Endothelial cell of umbilical vein (primary cell): ENCODE measurements at regions not wholly inside any gene's neighbourhood (a gene's known extent, or its start where the extent isn't known, plus 50 kb on each side); places are given as distances from the start of the nearest gene placed in this dataset.

Experiments
- CTCF ChIP-seq, 2 donors: IDR thresholded peaks; 1 replicate in 1 of 2; 2 replicates in 1 of 2; pipeline ENCODE4 v1.5.1; 2011; ENCODE audit warnings: low read length in 2 of 2, mild to moderate bottlenecking in 2 of 2, moderate library complexity in 2 of 2, control low read depth in 1 of 2, inconsistent platforms in 1 of 2, low read depth in 1 of 2; ENCODE audit not compliant: insufficient read depth in 1 of 2; ENCODE audit errors: extremely low read depth in 1 of 2
- EZH2 ChIP-seq: IDR thresholded peaks from 2 replicates; pipeline ENCODE4 v1.6.1; 2012; ENCODE audit warnings: borderline replicate concordance, low read depth, mild to moderate bottlenecking, moderate library complexity, low read length, inconsistent platforms; ENCODE audit not compliant: severe bottlenecking
- GATA2 ChIP-seq: IDR thresholded peaks from 2 replicates; pipeline ENCODE4 v1.7.0; 2011; ENCODE audit warnings: low read depth, mild to moderate bottlenecking, moderate library complexity, mixed read lengths, low read length; ENCODE audit not compliant: insufficient read length, insufficient read depth
- POLR2A ChIP-seq: IDR thresholded peaks from 2 replicates; pipeline ENCODE4 v1.6.1; 2012; ENCODE audit warnings: low read depth, mild to moderate bottlenecking, control low read depth, low read length
- POLR2AphosphoS5 ChIP-seq: IDR thresholded peaks from 2 replicates; pipeline ENCODE4 v1.6.1; 2012; ENCODE audit warnings: low read depth, mild to moderate bottlenecking, control low read depth, low read length, moderate library complexity; ENCODE audit not compliant: insufficient read depth

- TF ChIP-seq EZH2 (no peak), CTCF (IDR thresholded peaks at IDR 0.05; ENCODE audit: extremely low read depth in 1 of 2, insufficient read depth in 1 of 2, low read depth in 1 of 2, low read length in 2 of 2) (no peak), POLR2AphosphoS5 (no peak), POLR2A (no peak), GATA2 (no peak)
Observed at GRCh38 chr4:81592701-81593100, 121.0 kb upstream of the RASGEF1B start.
